GM19463 (cell line): ENCODE measurements at regions not wholly inside any gene's neighbourhood (a gene's known extent, or its start where the extent isn't known, plus 50 kb on each side); places are given as distances from the start of the nearest gene placed in this dataset.
"Not testable (repeated sequence)": the region's sequence is repeated elsewhere in the genome, so short reads cannot be mapped to it uniquely, and the experiment has no call there.

Experiments used
- ATAC-seq: cut with Tn5 transposase; IDR thresholded peaks from one replicate; pipeline ENCODE4 v1.9.1; 2021; ENCODE audit warnings: mild to moderate bottlenecking, moderate library complexity; ENCODE audit not compliant: unreplicated experiment

DNA sequence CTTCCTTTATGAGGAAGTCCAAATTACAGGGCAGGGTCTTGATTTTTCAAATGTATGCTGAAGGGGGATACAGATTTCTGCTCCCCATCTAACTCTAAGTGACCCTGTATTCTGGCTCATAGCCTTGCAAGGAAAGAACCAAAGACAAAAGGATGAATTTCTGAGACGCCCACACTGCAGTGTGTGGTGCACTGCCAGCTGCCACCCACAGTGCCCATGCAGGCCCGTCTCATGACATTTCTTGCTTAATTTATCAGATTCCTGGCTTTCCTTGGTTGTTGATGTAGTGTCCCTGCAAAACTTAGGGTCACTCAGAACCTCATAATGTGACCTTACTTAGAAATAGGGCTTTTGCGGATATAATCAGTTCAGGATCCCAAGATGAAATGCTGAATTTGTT lies 68.0 kb downstream of the CBLN4 start:
- ATAC-seq = no peak

DNA sequence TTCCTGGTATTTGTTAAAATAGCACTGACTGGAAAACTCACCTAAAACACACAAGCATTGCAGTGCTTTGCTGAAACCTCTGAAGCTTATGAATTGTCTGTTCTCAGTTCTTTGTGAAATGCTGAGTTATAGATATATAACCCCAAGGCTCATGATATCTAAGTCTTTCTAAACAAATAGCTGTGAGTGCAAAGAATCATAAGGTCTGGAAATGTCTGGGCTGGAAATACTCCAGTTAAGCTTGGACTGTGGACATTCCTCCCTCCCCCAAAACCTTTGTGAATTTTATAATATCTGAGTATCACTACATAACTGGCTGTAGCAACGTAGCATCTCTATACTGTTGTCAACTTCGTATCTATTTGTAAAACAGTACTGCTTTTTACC lies 69.1 kb downstream of the CBLN4 start:
- ATAC-seq = no peak

DNA sequence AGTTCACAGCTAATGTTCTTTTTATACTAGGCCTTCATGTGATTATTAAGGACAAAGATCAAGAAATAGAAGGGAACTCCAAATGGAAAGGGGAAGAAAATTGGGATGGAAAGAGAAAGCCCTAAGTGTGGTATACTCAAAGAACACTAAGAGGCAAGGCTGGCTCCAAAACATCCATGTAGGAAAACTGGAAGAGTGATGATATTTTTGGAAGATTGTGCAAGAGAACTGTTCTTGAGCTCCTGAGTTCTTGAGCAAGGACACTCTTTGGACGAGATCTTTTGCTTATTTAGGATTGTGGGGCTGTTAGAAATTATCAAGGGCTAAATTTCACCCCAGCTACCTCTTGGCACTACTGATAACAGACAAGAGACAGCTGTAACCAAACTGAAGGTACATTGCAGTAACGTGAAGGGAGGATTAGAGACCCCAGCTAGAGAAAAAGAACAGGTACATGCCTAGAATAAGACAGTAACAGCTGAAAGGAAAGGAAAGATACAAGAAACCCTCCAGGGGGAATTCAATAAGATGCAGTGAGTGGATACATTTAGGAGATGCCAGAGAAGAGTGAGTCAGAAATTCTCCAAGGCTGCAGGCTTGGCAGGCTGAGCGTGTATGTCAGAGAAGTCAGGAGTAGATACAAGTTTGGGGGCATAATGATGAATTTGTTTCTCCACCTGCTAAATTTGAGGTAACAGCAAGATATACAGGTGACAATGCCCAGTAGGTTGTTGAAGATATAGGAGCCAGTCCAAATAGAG lies 69.7 kb downstream of the CBLN4 start:
- no peak for ATAC-seq

DNA sequence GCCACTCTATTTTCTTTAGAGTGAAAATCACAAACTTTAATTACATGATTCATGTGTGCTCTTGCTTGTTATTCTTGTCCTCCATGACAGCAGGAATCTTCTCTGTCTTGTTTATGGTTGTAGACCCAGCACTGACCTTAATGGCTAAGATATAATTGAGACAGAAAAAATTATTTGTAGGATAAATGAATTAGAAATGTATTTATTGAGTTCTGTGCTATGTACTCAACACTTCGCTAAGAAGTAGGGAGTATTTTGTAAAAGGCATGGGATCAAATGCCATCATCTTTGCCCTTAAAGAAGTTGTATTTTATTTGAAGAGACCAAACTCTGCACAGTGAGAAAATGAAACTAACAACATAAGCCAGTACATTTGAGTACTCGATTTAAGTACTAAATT lies 71.2 kb downstream of the CBLN4 start:
- no peak for ATAC-seq

DNA sequence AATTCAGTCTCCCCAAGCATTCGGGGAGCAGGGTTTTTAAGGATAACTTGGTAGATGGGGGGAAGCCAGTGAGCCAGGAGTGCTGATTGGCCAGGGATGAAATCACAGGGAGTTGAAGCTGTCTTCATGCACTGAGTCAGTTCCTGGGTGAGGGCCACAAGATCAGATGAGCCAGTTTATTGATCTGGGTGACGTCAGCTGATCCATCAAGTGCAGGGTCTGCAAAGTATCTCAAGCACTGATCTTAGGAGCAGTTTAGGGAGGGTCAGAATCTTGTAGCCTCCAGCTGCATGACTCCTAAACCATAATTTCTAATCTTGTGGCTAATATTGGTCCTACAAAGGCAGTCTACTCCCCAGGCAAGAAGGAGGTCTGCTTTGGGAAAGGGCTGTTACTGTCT lies 74.4 kb downstream of the CBLN4 start:
- not testable (repeated sequence) for ATAC-seq

DNA sequence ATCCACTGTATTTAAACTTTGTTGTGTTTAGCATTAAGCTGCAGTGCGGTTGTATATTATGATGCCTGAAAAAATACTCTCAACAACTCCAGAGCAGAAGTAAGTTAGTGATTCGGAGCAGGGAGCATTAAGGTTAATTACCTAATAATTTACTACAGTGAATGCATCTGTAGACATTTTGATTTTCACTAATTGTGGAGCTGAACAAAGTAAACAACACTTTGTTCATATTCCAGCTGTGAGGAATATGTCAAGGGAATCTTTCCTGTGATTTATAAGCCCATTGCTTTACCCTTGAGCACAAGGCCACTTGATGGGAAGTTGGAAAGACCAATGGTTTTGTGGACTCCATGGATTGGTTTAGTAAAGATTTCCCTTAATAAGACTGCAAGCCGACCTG lies 77.1 kb downstream of the CBLN4 start:
- no peak for ATAC-seq

DNA sequence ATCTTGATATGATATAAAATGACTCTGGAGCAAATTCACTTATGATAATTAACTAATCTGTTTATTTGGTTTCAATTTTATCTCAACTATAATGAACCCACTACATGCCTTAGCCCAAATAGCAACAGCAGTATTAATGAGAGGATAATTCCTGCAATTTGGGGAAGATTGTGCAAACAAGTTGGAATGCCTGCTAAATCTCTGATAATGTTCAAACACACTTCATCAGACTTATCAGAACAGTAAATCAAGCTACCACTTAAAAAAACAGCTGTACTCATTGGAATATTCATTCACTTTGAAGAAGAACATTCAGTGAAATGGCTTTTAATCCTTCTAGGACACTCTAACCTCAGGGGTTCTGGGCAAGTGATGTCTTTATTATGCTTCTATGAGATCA lies 85.4 kb downstream of the CBLN4 start:
- no peak for ATAC-seq

DNA sequence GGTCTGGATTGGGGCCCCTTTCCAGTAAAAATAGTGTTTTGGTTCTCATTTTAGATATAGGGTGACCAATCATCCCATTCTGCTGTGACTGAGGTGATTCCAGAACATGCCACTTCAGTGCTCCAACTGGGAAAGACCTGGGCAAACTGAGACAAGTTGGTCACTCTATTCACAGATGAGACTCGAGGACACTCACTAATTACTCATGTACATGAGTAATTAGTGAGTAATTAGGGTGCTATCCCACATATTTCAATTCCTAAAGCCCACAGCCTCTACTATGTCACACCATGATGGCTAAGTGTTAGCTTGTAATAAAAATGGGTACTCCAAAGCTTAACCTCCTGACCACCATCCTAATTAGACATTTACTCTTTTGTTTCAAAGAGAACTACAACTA lies 86.0 kb downstream of the CBLN4 start:
- ATAC-seq = no peak

DNA sequence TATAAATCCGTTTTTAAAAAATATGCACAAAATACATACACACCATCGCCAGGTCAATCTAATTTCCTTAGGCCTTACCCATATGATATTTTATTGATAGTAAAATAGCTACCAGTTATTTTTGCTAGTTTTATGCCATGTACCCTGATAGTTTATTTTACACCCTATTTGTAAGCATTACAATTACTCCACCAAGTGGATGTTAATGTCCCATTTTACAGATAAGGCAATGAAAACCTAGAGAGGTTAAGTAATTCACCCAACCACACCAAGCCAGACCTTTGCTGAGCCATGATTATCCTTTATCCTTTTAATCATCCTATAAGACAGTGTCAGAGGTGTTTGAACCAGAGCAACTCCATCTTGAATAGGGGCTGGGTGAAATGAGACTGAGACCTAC lies 86.8 kb downstream of the CBLN4 start:
- no peak for ATAC-seq

DNA sequence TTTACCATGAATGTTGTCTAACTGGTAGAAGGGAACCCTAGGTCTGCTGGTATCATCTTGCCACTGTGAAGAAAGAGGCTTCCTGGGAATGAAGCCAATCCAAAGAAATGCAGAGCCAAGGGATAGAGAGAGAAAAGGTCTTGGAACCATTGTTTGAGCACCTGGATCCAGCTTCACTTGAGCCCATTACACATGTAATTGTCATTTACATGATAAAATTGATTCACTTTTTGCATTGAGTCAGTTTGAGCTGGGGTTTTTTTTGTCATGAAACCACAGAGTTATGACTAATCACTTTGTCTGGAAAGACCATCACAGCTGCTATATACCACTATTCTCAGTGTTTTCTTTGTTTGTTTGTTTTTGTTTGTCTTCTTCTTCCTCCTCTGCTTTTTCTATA lies 112.3 kb downstream of the CBLN4 start:
- ATAC-seq = no peak

DNA sequence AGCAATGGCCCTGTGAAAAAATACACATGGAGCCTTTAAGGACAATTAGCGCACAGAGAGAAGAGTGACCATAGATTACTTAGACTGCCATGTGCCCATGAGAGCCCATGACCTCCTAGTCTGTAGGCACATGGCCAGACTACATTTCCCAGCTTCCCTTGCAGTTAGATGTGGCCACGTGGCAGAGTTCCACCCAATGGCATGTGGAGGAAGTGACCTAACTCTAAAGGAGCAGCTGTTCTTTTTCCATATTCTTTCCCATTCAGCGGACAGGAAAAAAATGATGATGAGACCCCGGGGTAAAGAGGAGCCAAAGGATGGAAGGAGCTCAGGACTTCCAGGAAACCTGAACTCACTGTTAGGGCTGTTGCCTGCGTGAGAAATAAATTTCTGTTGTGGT lies 116.6 kb downstream of the CBLN4 start:
- ATAC-seq = no peak

DNA sequence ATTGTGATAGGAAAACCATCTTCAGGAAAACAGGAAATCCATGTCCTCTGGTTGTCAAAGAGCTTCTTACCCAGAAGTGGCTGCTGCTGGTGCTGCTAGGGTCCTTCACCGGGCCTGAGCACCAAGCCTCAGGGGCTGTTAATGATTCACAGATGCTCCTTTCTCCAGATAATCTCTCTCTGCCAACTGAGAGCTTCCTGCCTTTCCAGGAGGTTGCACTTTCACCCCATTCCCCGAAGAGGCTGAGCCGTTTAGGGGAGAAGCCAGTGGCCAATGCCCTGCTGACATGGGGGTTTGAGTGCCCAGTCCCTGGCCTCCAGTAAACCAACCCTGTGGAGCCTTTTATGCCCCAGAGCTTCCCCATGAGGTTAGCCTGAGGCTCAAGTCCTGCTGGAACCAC lies 122.4 kb downstream of the CBLN4 start:
- no peak for ATAC-seq

DNA sequence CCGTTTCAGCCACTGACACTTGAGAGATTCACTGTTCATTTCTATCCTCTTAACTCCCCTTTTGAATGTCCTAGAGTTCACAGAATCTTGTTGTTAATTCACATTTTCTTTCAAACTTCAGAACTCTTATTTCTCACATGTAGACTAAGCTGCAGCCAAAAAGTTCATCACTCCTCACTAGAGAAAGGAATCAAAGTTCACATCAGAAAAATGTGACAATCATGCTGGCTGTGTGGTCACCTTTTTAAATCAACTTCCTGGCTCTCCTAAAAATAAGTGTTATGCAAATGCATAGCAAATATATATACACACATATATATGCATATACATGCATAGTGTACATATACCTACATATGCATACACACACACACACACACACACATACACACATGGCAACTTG lies 123.0 kb downstream of the CBLN4 start:
- ATAC-seq = no peak

DNA sequence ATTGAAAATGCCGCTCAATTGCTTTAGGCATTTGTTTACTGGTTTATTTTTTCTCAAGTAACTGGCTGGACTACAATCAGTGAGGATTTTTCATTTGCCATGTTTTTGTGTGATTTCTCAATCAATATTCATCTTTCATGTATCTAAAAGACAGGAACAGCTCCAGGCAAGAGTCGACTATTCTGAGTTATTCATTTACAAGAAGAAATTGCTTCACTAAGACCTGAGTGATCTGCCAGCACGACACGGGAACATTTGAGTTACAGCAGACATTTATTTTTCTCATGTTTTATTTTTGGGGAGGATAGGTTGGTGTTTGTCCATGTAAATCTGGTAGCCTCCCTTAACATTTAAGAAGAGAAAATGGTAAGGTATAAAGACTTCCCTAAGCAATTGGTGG lies 124.1 kb downstream of the CBLN4 start:
- no peak for ATAC-seq

DNA sequence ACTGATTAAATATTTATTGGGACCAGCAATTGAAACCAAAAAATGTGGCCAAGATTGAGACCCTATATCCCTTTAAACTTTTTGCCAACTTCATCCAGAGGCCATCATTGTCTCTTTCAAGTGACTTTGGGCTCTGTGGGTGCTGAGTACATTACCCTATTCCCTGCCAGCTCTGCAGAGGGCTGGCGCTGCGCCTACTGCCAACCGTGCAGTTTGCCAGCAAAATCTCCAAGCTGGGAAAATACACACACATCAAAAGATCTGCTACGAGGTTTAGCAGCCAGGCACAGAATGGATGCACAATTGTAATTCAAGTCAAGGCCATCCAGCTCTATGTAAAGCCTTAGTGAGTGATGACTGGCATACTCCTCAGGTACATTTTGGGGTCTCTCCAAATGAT lies 125.0 kb downstream of the CBLN4 start:
- no peak for ATAC-seq

DNA sequence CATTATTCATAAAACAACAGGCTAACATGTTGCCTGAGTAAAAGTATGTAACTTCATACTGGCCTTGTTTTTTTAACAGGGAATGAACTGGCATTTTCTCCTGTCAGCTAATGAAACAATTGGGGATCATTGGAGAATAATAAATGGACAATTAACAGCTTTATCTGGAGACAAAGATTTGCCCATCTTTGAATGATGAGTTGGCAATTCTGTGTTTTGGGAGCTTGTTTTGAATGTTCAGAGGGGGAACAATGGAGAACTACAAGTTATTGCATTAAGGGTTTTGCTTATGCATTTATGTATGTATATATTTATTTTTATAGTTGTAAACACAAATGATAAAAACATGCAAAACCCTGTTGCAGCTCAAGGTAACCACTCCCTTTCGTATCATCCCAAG lies 150.3 kb downstream of the CBLN4 start:
- ATAC-seq = no peak

DNA sequence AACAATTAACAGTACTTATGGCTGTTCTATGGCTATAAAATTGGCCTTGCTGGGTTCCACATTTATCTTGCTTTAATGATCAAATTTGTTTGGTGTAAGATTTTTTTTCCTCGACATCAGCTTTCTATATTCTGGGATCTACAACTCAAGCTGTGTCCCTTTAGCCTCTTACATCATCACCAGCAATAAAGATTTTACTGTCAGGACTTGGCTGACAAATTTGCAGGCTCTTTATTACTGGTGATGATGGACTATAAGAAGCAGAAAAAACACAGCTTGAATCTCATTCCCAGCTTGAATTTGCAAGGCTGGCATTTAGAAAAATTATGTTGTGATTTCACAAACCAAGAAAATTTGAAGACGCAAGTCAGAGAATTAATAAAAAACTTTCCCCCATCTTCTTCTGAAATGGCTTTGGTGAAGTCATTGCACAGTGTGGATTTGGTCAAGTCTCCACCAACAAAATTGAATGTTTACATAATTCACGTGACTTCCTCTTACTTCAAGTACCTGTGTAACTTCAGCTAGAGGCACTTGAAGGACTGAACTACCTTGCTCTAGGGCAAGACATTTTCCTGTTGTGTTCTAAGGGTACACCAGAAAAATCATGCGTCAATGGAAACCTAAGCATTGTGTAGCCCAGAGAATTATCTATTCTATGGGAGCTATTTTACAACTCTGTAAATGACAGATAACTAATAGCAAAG lies 175.0 kb downstream of the CBLN4 start:
- ATAC-seq = no peak

DNA sequence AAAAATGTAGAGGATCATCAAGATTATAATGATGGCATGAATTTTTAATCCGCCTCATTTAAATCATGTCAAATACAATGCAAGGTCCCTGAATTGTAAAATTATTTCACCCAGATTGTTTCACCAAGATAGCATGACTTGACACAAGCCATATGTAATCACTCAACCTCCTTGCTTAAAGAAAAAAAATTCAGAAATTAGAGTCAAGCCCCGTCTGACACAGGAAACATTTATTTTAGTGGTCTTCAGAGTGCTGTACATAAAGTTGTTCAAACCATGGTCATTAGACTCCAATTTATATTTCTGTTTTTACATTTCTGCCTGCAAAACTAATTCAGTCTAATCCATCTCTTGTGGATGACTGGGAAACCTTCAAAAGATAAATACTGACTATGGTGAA lies 200.2 kb downstream of the CBLN4 start:
- no peak for ATAC-seq

DNA sequence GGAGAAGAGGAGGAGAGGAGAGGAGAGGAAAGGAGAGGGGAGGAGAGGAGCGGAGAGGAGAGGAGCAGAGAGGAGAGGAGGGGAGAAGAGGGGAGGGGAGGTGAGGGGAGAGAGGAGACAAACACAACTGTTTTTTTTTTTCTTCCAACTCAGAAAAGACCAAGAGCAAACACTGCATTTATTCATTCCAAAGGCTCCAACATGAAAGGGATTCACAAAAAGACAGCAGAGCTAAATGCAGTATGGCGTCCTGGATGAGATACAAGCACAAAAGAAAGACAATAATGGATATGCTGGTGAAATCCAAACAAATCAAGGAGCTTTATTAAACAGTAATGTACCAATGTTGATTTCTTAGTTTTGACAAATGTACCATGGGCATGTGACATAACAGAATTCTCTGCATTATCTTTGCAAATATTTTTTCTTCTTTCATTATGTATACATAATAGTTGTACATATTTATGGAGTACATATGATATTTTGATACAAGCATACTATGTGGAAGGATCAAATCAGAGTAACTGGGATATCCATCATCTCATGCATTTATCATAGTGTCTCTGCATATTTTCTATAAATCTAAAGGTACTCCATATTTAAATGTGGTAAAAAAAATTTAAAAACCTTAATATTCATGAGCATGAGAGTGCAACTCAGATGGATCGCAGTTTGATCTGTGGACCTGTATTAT lies 204.6 kb downstream of the CBLN4 start:
- ATAC-seq = no peak

DNA sequence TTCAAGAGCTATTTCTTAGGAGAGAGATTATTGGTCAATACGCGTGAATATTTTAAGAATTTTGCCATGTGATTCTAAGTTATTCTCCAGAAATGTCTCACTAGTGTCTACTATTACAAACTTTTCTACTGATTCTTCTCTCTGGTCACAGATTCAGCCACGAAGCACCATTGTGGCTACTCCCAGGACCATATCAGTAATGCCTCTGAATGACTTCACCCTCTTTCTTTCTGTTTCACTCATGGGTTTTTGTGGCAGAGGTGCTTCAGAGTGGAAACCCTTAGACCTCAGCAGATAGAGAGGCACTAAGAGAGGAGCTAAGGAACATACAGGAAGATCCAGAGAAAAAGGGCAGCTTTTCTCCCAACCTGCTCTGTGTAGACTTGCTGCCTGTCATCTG lies 211.3 kb downstream of the CBLN4 start:
- ATAC-seq = no peak

DNA sequence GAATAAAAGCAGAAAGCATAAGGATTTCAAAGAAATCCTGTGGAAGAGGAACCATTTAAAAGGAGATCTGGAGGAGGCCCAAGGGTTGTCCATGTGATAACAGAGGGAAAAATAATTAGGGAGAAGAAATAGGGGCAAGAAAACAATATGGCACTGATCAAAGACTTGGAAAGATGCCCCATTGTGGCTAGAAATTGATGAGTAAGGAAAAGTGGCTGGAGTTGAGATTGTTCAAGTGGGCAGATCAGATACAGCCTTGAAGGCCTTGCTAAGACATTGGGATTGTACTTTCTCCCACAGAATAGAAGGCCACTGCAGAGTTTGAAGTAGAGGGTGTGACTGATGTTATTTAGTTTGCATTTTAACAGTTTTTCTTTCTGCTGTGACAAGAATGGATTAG lies 213.3 kb downstream of the CBLN4 start:
- ATAC-seq = no peak

DNA sequence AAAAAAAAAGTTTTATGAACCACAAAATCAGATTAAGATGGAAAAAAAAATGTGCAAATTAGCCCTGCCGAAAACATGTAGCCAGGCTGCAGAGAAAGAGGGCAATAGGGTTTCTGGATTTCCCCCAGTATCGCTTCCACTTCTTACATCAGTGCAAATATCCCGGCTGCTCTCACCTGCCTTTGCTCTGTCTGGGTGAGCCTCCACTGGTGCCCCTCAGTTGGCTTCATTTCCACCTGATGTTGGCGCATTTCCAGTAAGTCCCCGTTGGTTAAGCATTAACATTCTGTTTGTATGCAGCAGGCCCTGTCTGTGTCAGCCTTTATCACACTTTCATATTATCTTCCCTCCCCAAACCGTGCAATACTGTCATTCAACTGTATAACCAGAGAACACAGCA lies 215.1 kb downstream of the CBLN4 start:
- no peak for ATAC-seq
